HG03571 (cell line): ENCODE measurements at regions not wholly inside any gene's neighbourhood (a gene's known extent, or its start where the extent isn't known, plus 50 kb on each side); places are given as distances from the start of the nearest gene placed in this dataset.

Experiments
- ATAC-seq: cut with Tn5 transposase; IDR thresholded peaks from one replicate; pipeline ENCODE4 v1.9.1; 2021; ENCODE audit not compliant: unreplicated experiment

DNA sequence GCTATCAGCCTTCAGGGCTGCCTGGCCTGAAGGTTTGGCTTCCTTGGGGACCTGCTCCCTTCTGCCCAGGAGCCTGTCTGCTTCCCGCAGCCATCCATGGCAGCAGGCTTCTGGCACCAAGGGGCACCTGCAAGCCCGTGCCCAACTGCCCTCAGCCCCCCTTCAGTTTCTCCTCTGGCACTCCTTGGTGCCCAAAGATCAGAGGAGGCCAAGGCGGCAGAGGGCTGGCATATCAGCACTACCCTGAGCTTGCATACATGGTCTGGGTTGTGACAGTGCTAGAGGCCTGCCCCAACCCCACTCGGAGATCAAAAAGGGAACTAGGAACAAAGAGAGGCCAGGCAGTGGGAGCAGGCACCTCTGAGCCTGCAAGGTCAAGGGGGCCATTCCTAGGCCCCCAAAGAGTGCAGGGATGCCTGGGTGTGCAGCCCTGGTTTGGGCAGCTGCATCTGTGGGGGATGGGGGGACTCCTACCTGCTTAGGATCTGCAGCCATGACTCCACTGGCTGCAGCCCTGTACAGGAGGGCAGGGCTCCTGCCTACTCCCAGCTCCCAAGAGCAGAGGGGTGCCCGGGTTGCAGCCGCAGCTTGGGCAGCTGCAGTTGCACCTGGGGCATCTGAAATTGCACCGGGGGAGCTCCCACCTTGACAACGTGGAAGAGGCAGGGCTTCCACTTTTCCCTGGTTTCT is 76.2 kb upstream of the TP63 start:
- ATAC-seq = no peak

DNA sequence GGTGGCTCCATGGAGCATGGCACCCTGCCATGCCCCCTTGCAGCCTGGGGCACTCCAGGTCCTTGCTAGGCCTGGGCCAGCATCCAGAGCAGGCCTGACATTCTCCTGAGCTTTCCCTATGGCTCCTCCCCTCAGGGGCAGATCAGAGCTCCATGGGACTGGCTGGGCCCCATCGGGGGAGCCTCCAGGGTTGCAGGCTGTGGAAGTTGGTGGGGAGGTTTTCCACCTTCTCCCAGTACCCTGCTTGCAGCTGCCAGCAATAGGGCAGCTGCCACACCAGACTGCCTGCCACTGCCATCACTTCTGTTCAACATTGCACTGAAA is 75.7 kb upstream of the TP63 start:
- ATAC-seq = no peak

DNA sequence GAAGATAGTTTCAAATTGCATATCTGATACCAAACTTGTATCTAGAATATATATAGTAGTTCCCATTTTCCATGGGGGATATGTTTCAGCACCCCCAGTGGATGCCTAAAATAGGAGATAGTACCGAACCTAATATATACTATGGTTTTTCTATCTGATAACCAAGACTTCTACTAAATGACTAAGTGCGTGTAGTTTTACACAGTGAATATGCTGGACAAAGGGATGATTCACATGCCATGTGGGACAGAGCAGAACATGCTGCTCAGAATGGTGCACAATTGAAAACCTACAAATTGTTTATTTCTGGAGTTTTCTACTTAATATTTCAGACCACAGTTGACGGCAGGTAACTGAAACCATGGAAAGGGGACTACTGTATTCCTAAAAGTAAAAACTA is 73.4 kb upstream of the TP63 start:
- ATAC-seq = no peak

DNA sequence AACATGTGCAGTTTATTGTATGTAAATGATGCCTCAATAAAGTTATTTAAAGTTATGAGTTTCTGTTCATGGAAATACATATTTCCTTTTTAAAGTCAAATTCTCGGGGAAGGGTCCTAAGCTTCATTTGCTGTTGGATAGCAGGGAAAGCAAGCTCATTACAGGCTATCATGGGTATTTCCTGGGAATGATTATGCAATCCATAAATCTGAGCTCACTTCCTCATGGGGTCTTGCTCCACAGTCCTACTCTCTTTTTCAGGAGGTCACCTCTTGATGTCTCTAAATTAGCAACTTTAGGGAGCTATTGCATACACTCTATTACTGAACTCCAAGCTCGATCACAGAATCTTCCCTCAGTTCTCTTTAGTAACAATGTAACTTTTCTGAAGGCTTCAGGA is 69.9 kb upstream of the TP63 start:
- no peak for ATAC-seq

DNA sequence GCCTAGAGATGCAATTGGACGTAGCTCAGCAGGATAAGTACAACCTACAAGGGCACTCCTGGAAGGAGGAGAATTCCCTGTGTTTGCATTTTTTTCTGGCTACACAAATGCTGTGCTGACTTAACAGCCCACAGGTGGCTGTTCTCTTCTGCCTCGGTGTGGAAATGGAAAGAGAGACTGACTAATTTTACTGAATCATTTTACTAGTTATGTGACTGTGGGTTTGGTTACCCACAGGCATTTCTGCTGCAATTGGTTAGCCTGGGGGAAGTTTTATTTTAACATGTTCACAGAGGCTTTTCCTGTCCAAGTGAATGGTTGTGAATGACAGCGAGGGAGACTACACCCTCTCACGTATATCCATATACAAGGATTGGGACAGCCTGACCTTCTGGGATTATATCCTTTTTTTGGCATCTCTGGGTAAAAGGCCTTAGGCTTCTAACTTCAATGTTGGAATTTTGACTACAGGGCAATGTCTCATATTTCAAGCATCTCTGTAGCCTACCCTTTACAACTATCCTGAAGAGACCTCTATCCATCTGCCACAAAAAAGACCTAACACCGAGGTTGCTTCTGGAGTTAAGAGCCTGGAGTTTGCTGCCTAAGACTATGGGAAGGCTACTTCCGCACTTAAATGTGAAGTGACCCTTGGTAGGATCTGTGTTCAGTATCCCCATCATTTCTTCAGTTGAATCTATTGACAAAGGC is 67.2 kb upstream of the TP63 start:
- peak; percentile 66 for ATAC-seq

DNA sequence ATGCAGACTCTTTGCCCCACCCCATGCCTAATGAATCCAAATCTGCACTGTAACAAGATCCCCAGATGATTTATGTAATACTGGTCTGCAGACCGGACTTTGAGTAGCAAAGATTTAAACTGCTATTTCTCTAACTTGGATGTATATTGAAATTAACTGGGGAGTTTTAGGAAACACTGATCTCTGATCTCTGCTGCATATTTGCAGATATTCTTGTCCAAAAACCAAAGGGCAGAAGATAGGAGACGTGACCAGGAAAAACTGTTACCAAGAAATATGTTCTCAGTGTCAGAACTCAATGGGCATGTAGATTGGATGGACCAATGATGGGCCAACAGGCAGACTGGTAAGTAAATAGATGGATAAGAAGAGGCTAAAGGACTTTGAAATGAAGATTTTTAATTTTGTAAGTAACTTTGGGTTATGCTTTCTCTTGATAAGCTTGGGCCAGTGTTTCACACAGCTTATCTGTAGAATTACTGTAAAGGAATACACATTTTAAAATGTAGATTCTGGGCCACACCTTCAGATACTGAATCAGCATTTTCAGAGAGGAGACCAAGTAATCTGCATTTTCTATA is 64.5 kb upstream of the TP63 start:
- no peak for ATAC-seq

DNA sequence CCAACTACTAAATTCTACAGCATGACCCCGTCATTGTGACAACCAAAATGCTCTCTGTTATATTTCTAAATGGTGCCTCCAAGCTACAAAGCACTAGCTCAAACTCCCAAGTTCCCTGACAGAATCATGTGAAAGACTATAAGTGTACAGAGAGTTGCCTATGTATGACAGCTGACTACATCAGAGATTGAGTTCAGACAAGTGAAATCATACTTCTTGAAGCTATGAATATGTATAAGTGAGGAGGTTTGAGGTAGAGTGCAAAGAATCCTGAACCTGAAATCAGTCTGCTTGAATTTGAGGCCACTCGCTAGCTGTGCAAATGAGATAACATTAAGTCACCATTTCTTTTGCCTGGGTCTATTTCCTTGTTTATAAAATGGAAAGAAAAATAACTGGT is 63.9 kb upstream of the TP63 start:
- ATAC-seq = no peak

DNA sequence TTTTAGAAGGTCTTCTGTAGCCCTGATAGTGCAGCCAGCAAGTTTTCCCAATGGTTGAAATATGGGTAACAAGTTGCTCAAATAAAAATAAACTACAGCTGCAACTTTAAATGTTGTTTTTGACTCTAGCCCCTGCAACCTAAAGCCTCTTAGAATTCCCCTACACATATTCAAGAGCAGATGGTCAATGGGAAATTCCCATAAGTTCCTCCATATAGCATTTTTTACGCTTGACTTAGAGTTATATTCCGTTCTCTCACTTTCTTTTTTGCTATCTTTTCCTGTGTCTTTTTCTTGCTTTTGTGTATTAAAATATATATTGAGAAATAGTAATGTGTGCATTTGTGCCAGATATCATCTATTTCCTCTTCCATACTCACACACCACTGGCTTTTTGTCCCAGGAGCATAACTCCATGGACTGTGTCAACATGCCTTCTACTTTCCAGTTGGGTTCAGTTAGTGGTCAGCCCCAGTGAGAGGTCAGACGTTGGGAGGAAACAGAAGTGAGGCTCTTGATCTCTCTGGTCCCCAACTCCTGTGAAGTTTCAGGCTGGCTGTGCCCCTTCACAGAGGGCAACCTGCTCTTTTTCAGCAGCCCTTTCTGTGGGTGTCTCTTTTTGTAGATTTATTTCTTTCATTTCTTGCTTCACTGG is 63.3 kb upstream of the TP63 start:
- ATAC-seq = peak; percentile 35

DNA sequence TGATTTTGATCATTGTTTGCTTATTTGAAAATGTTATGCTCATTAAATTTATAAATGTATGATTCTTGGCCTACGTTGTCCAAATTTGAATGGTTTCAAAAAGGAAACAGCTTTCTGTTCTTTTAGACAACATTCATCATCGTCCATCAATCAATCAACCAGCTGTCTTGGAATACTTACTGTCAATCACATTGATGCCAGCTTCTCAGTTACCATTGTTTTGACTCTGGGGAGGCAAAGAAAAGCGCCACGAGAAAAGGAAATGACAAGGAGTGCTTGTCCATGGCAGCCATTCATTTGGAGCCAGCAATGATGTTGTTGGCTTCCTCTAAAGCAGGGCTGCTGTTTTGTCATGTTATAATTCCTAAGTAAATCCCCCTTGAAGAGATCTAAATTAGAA is 62.2 kb upstream of the TP63 start:
- no peak for ATAC-seq

DNA sequence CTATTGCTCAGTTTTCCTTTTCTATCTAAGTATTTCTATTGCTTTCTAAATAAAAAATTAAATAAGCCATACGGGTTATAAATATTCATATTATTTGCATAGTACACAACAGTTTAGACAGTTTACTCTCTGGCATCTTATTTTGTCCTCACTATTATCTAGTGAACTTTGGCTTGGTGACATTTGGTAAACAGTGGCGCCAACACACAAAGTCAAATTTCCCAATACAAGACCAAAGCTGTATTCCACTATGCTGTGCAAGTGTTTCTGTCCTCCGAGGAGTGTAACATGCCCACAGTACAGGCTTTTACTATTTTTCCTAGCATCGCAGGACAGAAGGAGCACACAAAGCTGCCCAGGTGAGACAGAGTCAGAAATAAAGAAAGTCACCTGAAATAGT is 61.7 kb upstream of the TP63 start:
- ATAC-seq = no peak

DNA sequence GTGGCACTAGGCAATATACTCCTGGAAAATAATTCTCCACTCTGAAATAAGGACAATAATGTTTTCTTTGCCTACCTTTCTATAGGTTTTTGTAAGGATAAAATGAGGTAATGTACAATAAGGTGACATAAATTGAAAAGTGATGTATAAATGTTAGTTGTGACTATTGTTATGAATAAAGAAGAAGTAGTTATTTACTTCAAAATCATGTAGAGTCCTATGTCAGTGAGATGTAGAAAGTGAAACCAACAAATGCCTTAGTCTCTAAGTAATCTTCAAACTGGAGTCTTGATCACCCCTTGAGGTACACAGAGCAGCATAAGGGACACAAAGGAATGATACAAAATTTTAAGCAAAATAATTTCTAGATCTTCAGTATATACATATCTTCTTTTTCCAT is 60.3 kb upstream of the TP63 start:
- ATAC-seq = peak; percentile 45

DNA sequence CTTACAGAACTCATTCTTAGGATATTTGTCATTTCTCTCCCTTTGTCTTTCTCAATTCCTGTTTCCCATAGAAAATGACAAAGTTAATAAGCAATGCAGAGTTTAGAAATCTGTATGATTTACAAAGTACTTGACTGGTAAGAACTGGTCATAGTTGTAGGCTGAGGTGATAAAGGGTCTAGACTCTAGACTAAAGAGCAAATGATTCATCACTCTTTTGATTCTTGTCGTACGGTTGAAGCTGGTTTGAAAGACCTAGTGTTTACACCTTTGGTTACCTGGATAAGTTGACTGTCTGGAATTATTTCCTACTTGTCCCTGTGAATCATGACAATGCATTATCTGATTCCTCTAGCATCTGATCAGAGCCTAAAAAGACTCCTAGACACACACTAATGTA is 58.9 kb upstream of the TP63 start:
- ATAC-seq = no peak

DNA sequence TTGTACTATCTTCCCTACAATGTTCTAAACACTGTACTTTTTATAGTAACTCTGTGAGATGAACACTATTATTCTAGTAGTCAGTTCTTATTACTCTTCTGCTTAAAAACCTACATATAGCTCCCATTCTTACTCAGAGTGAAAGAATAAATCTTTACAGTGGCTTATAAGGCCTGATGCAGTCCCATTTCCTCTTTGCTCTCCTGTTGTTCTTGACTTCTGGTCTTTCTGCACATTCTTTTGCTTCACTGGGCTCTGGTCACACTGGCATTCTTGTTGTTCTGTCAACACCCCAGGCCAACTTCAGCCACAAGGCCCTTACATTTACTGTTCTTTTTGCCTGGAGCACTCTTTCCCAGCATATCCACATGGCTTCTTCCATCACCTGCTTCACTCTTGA is 58.2 kb upstream of the TP63 start:
- ATAC-seq = peak; percentile 58

DNA sequence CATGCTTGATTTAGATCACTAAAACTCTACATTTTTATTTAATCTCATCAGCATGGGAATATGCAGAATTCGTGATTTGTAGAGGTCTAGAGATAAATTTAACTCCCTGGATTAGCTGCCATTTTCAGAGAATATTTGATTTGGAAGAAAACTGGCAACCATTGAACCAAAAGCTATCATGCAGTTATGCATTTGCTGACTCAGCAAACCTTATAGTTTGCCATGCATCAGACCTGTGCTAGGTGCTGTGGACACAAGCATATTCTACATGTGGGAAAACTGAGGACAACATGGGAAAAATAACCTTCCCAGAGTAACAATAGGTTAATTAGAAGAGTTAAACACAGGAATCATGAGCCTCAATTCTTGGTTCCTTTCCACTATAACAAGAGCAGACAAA is 54.7 kb upstream of the TP63 start:
- ATAC-seq = no peak

DNA sequence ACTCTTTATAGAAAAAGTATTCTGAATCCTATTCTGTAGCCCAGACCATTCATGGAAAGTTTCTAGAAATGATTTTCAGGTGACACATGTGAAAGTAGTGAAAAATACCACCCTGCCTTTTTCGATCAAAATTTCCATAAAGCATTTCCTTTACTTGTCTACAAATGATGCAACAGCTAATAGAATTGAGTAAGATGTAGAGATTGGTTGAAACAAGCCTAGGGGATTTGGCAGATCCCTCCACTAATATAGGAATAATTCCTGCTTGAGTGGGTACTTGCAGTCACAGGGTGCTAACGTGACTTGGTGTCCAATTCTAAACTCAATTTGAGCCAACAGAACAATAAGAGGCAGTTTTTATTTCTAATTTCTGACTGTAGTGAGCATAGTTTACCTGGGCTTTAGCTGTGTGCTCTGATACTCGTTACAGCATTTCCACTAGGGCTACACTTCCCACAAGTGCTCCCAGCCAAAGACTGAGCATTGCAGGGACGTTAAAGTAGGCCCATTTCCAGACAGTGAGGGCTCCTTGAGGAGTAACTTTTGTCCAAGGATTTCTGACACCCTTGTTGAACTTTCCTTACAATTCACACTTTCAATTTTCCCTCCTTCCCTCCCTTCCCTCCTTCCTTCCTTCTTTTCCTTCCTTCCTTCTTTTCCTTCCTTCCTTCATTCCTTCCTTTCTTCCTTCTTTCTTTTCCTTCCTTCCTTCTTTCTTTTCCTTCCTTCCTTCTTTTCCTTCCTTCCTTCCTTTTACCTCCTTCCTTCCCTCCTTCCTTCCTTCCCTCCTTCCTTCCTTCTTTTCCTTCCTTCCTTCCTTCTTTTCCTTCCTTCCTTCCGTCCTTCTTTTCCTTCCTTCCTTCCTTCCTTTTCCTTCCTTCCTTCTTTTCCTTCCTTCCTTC is 53.9 kb upstream of the TP63 start:
- ATAC-seq = no peak

DNA sequence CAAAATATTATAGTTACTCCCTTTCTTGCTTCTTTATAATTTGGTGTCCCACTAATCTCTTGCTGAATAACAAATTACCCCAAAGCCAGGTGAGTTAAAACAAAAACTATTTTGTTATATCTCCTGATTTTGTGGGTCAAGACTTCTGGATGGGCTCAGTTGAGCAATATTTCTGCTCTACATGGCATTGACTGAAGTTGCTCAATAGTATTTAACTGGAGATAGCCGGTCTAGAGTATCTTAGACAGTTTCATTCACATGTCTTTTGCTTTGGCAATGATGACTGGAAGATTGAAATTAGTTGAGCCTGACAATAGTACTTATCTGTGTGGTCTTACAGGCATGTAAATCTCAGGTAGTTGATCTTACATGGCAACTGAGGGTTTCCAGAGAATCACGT is 51.0 kb upstream of the TP63 start:
- no peak for ATAC-seq
